ENCODE measurements at regions not wholly inside any gene's neighbourhood (a gene's known extent, or its start where the extent isn't known, plus 50 kb on each side); places are given as distances from the start of the nearest gene placed in this dataset.
"Not testable (repeated sequence)": the region's sequence is repeated elsewhere in the genome, so short reads cannot be mapped to it uniquely, and the experiment has no call there.

- intact Hi-C loops (cut with micrococcal nuclease); H2AFZ ChIP-seq (ENCODE audit: low read depth, low read length, poor library complexity, severe bottlenecking); H3K27ac ChIP-seq (ENCODE audit: low read depth, low read length); CTCF ChIA-PET; H3K79me2 ChIP-seq (ENCODE audit: insufficient read depth, low read length); H3K9ac ChIP-seq (ENCODE audit: low read length); H4K20me1 ChIP-seq (ENCODE audit: insufficient read depth); RAD21 ChIA-PET (ENCODE audit: low non-redundant PET in 1 of 2, low total read pairs in 2 of 2, uncharacterized antibody in 2 of 2, unreplicated experiment in 2 of 2); DNase-seq (ENCODE audit: low read depth, low spot score); H3K9me2 ChIP-seq (ENCODE audit: insufficient read depth); H3K4me2 ChIP-seq (ENCODE audit: low read length); H3K9me3 ChIP-seq (ENCODE audit: control insufficient read depth in 1 of 2, insufficient read depth in 1 of 2, low read depth in 1 of 2, low read length in 2 of 2); POLR2A ChIA-PET; ATAC-seq; H3K4me3 ChIP-seq (replicated peaks in 1 of 2; ENCODE audit: low read depth in 1 of 2, low read length in 2 of 2); H3K27me3 ChIP-seq (ENCODE audit: insufficient read depth, low read length); BruUV-seq (replicated peaks); H3K36me3 ChIP-seq (ENCODE audit: control insufficient read depth in 1 of 2, insufficient read depth in 2 of 2, low read length in 2 of 2); H3K4me1 ChIP-seq (ENCODE audit: control insufficient read depth in 1 of 2, insufficient read depth in 2 of 2, low read length in 2 of 2): not testable (repeated sequence)
Observed at GRCh38 chr2:87691899-87692592, 55.8 kb upstream of the PLGLB2 start.

GRCh38 chr2:87692914-87693313 lies 55.0 kb upstream of the PLGLB2 start:
- peak; percentile 27; the same call in 1 of the 2 replicates for ATAC-seq
- H3K9me2 ChIP-seq (ENCODE audit: insufficient read depth); BruUV-seq (replicated peaks); H3K9me3 ChIP-seq (ENCODE audit: control insufficient read depth in 1 of 2, insufficient read depth in 1 of 2, low read depth in 1 of 2, low read length in 2 of 2); CTCF ChIA-PET; H3K27me3 ChIP-seq (ENCODE audit: insufficient read depth, low read length); H3K4me2 ChIP-seq (ENCODE audit: low read length); POLR2A ChIA-PET; H3K79me2 ChIP-seq (ENCODE audit: insufficient read depth, low read length); H2AFZ ChIP-seq (ENCODE audit: low read depth, low read length, poor library complexity, severe bottlenecking); H3K27ac ChIP-seq (ENCODE audit: low read depth, low read length); H3K4me3 ChIP-seq (replicated peaks in 1 of 2; ENCODE audit: low read depth in 1 of 2, low read length in 2 of 2); H3K9ac ChIP-seq (ENCODE audit: low read length); RAD21 ChIA-PET (ENCODE audit: low non-redundant PET in 1 of 2, low total read pairs in 2 of 2, uncharacterized antibody in 2 of 2, unreplicated experiment in 2 of 2); H3K4me1 ChIP-seq (ENCODE audit: control insufficient read depth in 1 of 2, insufficient read depth in 2 of 2, low read length in 2 of 2); H3K36me3 ChIP-seq (ENCODE audit: control insufficient read depth in 1 of 2, insufficient read depth in 2 of 2, low read length in 2 of 2); H4K20me1 ChIP-seq (ENCODE audit: insufficient read depth); intact Hi-C loops (cut with micrococcal nuclease): not testable (repeated sequence)
- DNase-seq (ENCODE audit: low read depth, low spot score), result peak; percentile 4

- H3K27ac ChIP-seq (ENCODE audit: low read depth, low read length); H3K9ac ChIP-seq (ENCODE audit: low read length); ATAC-seq; H3K9me3 ChIP-seq (ENCODE audit: control insufficient read depth in 1 of 2, insufficient read depth in 1 of 2, low read depth in 1 of 2, low read length in 2 of 2); H3K27me3 ChIP-seq (ENCODE audit: insufficient read depth, low read length); RAD21 ChIA-PET (ENCODE audit: low non-redundant PET in 1 of 2, low total read pairs in 2 of 2, uncharacterized antibody in 2 of 2, unreplicated experiment in 2 of 2); H3K79me2 ChIP-seq (ENCODE audit: insufficient read depth, low read length); H3K4me3 ChIP-seq (replicated peaks in 1 of 2; ENCODE audit: low read depth in 1 of 2, low read length in 2 of 2); H3K4me1 ChIP-seq (ENCODE audit: control insufficient read depth in 1 of 2, insufficient read depth in 2 of 2, low read length in 2 of 2); POLR2A ChIA-PET; H3K36me3 ChIP-seq (ENCODE audit: control insufficient read depth in 1 of 2, insufficient read depth in 2 of 2, low read length in 2 of 2); H4K20me1 ChIP-seq (ENCODE audit: insufficient read depth); DNase-seq (ENCODE audit: low read depth, low spot score); intact Hi-C loops (cut with micrococcal nuclease); H3K4me2 ChIP-seq (ENCODE audit: low read length); BruUV-seq (replicated peaks); CTCF ChIA-PET; H3K9me2 ChIP-seq (ENCODE audit: insufficient read depth); H2AFZ ChIP-seq (ENCODE audit: low read depth, low read length, poor library complexity, severe bottlenecking): not testable (repeated sequence)
Observed at GRCh38 chr2:87693882-87694281, 54.0 kb upstream of the PLGLB2 start.

- H3K27ac ChIP-seq (ENCODE audit: low read depth, low read length); RAD21 ChIA-PET (ENCODE audit: low non-redundant PET in 1 of 2, low total read pairs in 2 of 2, uncharacterized antibody in 2 of 2, unreplicated experiment in 2 of 2); H3K79me2 ChIP-seq (ENCODE audit: insufficient read depth, low read length); POLR2A ChIA-PET; H3K4me1 ChIP-seq (ENCODE audit: control insufficient read depth in 1 of 2, insufficient read depth in 2 of 2, low read length in 2 of 2); BruUV-seq (replicated peaks); H2AFZ ChIP-seq (ENCODE audit: low read depth, low read length, poor library complexity, severe bottlenecking); H3K9me2 ChIP-seq (ENCODE audit: insufficient read depth); CTCF ChIA-PET; H3K9ac ChIP-seq (ENCODE audit: low read length); H3K36me3 ChIP-seq (ENCODE audit: control insufficient read depth in 1 of 2, insufficient read depth in 2 of 2, low read length in 2 of 2); H3K4me2 ChIP-seq (ENCODE audit: low read length); DNase-seq (ENCODE audit: low read depth, low spot score); H3K4me3 ChIP-seq (replicated peaks in 1 of 2; ENCODE audit: low read depth in 1 of 2, low read length in 2 of 2); ATAC-seq; intact Hi-C loops (cut with micrococcal nuclease); H3K27me3 ChIP-seq (ENCODE audit: insufficient read depth, low read length); H3K9me3 ChIP-seq (ENCODE audit: control insufficient read depth in 1 of 2, insufficient read depth in 1 of 2, low read depth in 1 of 2, low read length in 2 of 2); H4K20me1 ChIP-seq (ENCODE audit: insufficient read depth): not testable (repeated sequence)
Observed at GRCh38 chr2:87695596-87696323, 52.1 kb upstream of the PLGLB2 start.
